ENCODE measurements at regions not wholly inside any gene's neighbourhood (a gene's known extent, or its start where the extent isn't known, plus 50 kb on each side); places are given as distances from the start of the nearest gene placed in this dataset.

GRCh38 chr6:24987446-24988115 is 51.8 kb upstream of the RIPOR2 start:
- Histone ChIP-seq H2AFZ (no peak overlapping the region), H3K27me3 (ENCODE audit: control insufficient read depth, insufficient read depth, low read length) (no peaks in the 10 kb centered on the region), H3K9ac (no peak overlapping the region), H3K79me2 (no peaks in the 10 kb centered on the region), H3K36me3 (ENCODE audit: control insufficient read depth, insufficient read depth, low read length) (no peaks in the 10 kb centered on the region), H3K27ac (no peak overlapping the region), H3K4me1 (no peaks in the 10 kb centered on the region), H3K4me3 (ENCODE audit: low read depth, low read length) (no peak overlapping the region), H3K4me2 (ENCODE audit: low read length) (no peak overlapping the region), H3K9me3 (ENCODE audit: control insufficient read depth, low read length) (no peaks in the 10 kb centered on the region)
- TF ChIP-seq, protein P1, sequence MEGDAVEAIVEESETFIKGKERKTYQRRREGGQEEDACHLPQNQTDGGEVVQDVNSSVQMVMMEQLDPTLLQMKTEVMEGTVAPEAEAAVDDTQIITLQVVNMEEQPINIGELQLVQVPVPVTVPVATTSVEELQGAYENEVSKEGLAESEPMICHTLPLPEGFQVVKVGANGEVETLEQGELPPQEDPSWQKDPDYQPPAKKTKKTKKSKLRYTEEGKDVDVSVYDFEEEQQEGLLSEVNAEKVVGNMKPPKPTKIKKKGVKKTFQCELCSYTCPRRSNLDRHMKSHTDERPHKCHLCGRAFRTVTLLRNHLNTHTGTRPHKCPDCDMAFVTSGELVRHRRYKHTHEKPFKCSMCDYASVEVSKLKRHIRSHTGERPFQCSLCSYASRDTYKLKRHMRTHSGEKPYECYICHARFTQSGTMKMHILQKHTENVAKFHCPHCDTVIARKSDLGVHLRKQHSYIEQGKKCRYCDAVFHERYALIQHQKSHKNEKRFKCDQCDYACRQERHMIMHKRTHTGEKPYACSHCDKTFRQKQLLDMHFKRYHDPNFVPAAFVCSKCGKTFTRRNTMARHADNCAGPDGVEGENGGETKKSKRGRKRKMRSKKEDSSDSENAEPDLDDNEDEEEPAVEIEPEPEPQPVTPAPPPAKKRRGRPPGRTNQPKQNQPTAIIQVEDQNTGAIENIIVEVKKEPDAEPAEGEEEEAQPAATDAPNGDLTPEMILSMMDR (IDR thresholded peaks at IDR 0.05) = no peak

- H3K9me3 ChIP-seq (ENCODE audit: control insufficient read depth, low read length) = no peaks in the 10 kb centered on the region
- no peak overlapping the region for H3K27ac ChIP-seq
- TF ChIP-seq, protein P1 (IDR thresholded peaks at IDR 0.05) = no peak
- H3K9ac ChIP-seq = no peak overlapping the region
- no peak overlapping the region for H3K4me2 ChIP-seq (ENCODE audit: low read length)
- no peaks in the 10 kb centered on the region for H3K4me1 ChIP-seq
- H2AFZ ChIP-seq = no peak overlapping the region
- no peaks in the 10 kb centered on the region for H3K79me2 ChIP-seq
- H3K4me3 ChIP-seq (ENCODE audit: low read depth, low read length) = no peak overlapping the region
- no peaks in the 10 kb centered on the region for H3K27me3 ChIP-seq (ENCODE audit: control insufficient read depth, insufficient read depth, low read length)
- H3K36me3 ChIP-seq (ENCODE audit: control insufficient read depth, insufficient read depth, low read length) = no peaks in the 10 kb centered on the region
Observed at GRCh38 chr6:24988562-24988961, 52.8 kb upstream of the RIPOR2 start.

DNA sequence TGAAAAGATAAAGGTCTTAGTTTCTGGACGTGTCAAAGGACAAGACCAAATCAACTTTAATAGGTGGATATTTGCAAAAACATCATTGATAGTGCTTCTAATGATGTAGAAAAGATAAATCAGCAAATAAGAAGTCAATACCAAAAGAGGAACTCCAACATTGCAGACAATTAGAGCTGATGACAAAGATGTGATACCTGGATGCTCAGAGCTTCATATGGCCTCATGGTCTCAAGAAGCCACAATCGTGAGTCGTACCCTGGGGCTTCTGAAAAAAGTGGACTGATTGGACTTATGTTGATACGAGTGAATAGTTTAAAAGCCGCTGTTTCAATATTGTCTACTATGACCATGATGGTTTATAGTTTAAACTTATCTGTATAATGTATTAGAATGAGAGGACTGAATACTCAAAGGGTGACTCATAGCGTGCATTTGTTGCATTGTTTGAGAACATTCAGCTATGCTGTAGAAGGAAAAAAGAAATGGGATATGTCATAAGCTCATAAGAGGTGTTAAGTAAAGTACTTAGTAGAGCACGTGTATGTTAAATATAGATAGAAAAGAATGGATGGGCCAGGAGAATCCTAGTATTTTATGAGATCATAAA is 54.6 kb upstream of the RIPOR2 start:
- TF ChIP-seq, protein P1 (IDR thresholded peaks at IDR 0.05) = no peak
- Histone ChIP-seq H3K79me2 (no peaks in the 10 kb centered on the region), H3K27me3 (ENCODE audit: control insufficient read depth, insufficient read depth, low read length) (no peaks in the 10 kb centered on the region), H3K27ac (no peak overlapping the region), H3K4me3 (ENCODE audit: low read depth, low read length) (no peak overlapping the region), H3K4me2 (ENCODE audit: low read length) (no peak overlapping the region), H3K4me1 (no peaks in the 10 kb centered on the region), H3K9me3 (ENCODE audit: control insufficient read depth, low read length) (no peaks in the 10 kb centered on the region), H2AFZ (no peak overlapping the region), H3K9ac (no peak overlapping the region), H3K36me3 (ENCODE audit: control insufficient read depth, insufficient read depth, low read length) (no peaks in the 10 kb centered on the region)

- Histone ChIP-seq H3K4me2 (ENCODE audit: low read length) (no peak overlapping the region), H3K4me1 (no peaks in the 10 kb centered on the region), H3K9ac (no peak overlapping the region), H3K79me2 (no peaks in the 10 kb centered on the region), H3K27ac (no peak overlapping the region), H3K9me3 (ENCODE audit: control insufficient read depth, low read length) (no peaks in the 10 kb centered on the region), H3K36me3 (ENCODE audit: control insufficient read depth, insufficient read depth, low read length) (no peaks in the 10 kb centered on the region), H3K4me3 (ENCODE audit: low read depth, low read length) (no peak overlapping the region), H2AFZ (peak overlapping the region; percentile 19), H3K27me3 (ENCODE audit: control insufficient read depth, insufficient read depth, low read length) (no peaks in the 10 kb centered on the region)
- TF ChIP-seq, protein P1 (IDR thresholded peaks at IDR 0.05) = no peak
Observed at GRCh38 chr6:24990944-24991809, 55.4 kb upstream of the RIPOR2 start.
